ENCODE measurements at regions not wholly inside any gene's neighbourhood (a gene's known extent, or its start where the extent isn't known, plus 50 kb on each side); places are given as distances from the start of the nearest gene placed in this dataset.
"Not testable (repeated sequence)": the region's sequence is repeated elsewhere in the genome, so short reads cannot be mapped to it uniquely, and the experiment has no call there.

DNA sequence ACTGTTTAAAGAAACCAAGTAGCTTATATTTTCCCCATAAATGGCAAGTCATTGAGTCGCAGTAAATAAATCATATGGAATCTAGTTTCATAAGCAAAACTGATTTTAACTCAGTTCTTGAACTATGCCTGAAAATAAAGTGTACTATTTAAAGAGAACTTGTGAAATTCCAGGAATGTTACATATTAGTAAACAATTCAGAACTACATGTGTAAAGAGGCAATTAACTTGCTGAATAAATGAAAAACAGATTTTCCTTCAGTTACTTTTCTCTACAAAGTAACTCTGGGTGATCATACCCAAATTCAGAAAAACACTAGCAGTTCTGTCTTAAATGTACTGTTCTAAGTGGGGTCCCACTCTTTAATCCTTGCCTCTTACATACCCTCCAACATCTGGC lies 236.1 kb upstream of the EDNRA start:
- TF ChIP-seq POLR2AphosphoS5 (IDR thresholded peaks at IDR 0.05; ENCODE audit: low read depth), result no peak
- TF ChIP-seq, protein P1, sequence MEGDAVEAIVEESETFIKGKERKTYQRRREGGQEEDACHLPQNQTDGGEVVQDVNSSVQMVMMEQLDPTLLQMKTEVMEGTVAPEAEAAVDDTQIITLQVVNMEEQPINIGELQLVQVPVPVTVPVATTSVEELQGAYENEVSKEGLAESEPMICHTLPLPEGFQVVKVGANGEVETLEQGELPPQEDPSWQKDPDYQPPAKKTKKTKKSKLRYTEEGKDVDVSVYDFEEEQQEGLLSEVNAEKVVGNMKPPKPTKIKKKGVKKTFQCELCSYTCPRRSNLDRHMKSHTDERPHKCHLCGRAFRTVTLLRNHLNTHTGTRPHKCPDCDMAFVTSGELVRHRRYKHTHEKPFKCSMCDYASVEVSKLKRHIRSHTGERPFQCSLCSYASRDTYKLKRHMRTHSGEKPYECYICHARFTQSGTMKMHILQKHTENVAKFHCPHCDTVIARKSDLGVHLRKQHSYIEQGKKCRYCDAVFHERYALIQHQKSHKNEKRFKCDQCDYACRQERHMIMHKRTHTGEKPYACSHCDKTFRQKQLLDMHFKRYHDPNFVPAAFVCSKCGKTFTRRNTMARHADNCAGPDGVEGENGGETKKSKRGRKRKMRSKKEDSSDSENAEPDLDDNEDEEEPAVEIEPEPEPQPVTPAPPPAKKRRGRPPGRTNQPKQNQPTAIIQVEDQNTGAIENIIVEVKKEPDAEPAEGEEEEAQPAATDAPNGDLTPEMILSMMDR (IDR thresholded peaks at IDR 0.05; ENCODE audit: insufficient read depth, low read length), result no peak
- TF ChIP-seq SPI1 (IDR thresholded peaks at IDR 0.05; ENCODE audit: borderline replicate concordance, low read depth), result no peak
- no peak for TF ChIP-seq GABPA (IDR thresholded peaks at IDR 0.05; ENCODE audit: low read depth)
- TF ChIP-seq REST (IDR thresholded peaks at IDR 0.05; ENCODE audit: insufficient replicate concordance, low read depth), result no peak
- no peak overlapping the region for H3K27ac ChIP-seq (replicated peaks)

GRCh38 chr4:147246096-147246495 lies 234.8 kb upstream of the EDNRA start:
- Histone ChIP-seq H3K27me3 (ENCODE audit: insufficient read depth, poor library complexity, severe bottlenecking) (no peaks in the 10 kb centered on the region), H3K4me3 (replicated peaks; ENCODE audit: insufficient read depth, low read length) (no peak overlapping the region), H3K27ac (replicated peaks) (no peak overlapping the region)
- TF ChIP-seq, protein P1 (IDR thresholded peaks at IDR 0.05; ENCODE audit: insufficient read depth, low read length), result no peak
- TF ChIP-seq GABPA (IDR thresholded peaks at IDR 0.05; ENCODE audit: low read depth) (no peak), POLR2AphosphoS5 (IDR thresholded peaks at IDR 0.05; ENCODE audit: low read depth) (no peak), REST (IDR thresholded peaks at IDR 0.05; ENCODE audit: insufficient replicate concordance, low read depth) (no peak), SPI1 (IDR thresholded peaks at IDR 0.05; ENCODE audit: borderline replicate concordance, low read depth) (no peak)
- DNase-seq (ENCODE audit: low read depth in 1 of 2, low spot score in 1 of 2), result no peak

More for the DNA sequence above, 236.1 kb upstream of the EDNRA start:
- Histone ChIP-seq H3K27me3 (ENCODE audit: insufficient read depth, poor library complexity, severe bottlenecking) (no peaks in the 10 kb centered on the region), H3K4me3 (replicated peaks; ENCODE audit: insufficient read depth, low read length) (no peak overlapping the region)
- DNase-seq (ENCODE audit: low read depth in 1 of 2, low spot score in 1 of 2), result no peak

GRCh38 chr4:147246528-147246927 lies 234.4 kb upstream of the EDNRA start:
- not testable (repeated sequence) for H3K27me3 ChIP-seq (ENCODE audit: insufficient read depth, poor library complexity, severe bottlenecking); DNase-seq (ENCODE audit: low read depth in 1 of 2, low spot score in 1 of 2); H3K4me3 ChIP-seq (replicated peaks; ENCODE audit: insufficient read depth, low read length); H3K27ac ChIP-seq (replicated peaks)

GRCh38 chr4:147247579-147247978 lies 233.3 kb upstream of the EDNRA start:
- TF ChIP-seq SPI1 (IDR thresholded peaks at IDR 0.05; ENCODE audit: borderline replicate concordance, low read depth) (no peak), REST (IDR thresholded peaks at IDR 0.05; ENCODE audit: insufficient replicate concordance, low read depth) (no peak), GABPA (IDR thresholded peaks at IDR 0.05; ENCODE audit: low read depth) (no peak), POLR2AphosphoS5 (IDR thresholded peaks at IDR 0.05; ENCODE audit: low read depth) (no peak)
- TF ChIP-seq, protein P1 (IDR thresholded peaks at IDR 0.05; ENCODE audit: insufficient read depth, low read length), result no peak

More at GRCh38 chr4:147247579-147247978, 233.3 kb upstream of the EDNRA start:
- H3K27ac ChIP-seq (replicated peaks), result no peak overlapping the region
- H3K27me3 ChIP-seq (ENCODE audit: insufficient read depth, poor library complexity, severe bottlenecking), result no peaks in the 10 kb centered on the region
- no peak for DNase-seq (ENCODE audit: low read depth in 1 of 2, low spot score in 1 of 2)
- H3K4me3 ChIP-seq (replicated peaks; ENCODE audit: insufficient read depth, low read length), result no peak overlapping the region
